Colon (tissue), 2 donors: ENCODE measurements at regions not wholly inside any gene's neighbourhood (a gene's known extent, or its start where the extent isn't known, plus 50 kb on each side); places are given as distances from the start of the nearest gene placed in this dataset.
"Not testable (repeated sequence)": the region's sequence is repeated elsewhere in the genome, so short reads cannot be mapped to it uniquely, and the experiment has no call there.

Source experiments
- FAIRE-seq: peaks from 2 replicates; lab custom pipeline; 2012; peaks lifted over from hg19 to GRCh38; lab: Jason Lieb, UNC
- donor health status: control.
- donor health status: control.

DNA sequence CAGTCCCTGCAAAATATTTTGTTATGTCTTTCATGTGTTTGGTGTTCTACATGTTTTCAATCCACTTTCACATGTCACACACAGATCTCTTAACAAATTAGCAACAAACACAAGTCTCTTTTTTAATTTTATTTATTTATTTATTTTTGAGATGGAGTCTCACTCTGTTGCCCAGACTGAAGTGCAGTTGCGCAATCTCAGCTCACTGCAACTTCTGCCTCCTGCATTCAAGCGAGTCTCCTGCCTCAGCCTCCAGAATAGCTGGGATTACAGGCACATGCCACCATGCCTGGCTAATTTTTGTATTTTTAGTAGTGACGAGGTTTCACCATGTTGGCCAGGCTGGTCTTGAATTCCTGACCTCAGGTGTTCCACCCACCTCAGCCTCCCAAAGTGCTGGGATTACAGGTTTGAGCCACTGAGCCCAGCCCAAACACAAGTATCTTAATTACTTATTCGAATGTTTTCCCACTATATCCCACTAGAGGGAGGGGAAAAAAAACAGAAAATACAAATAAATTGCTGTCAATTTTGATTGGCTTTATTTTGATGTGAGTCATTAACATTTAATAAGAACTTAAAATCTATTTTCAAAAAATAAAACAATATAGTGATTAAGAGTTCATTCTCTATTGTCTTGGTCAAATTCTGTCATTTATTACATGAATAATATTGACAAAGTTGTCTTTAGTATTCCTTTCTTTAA lies 1641.0 kb upstream of the CELF4 start:
- not testable (repeated sequence) for FAIRE-seq

GRCh38 chr18:39205565-39206195 lies 1640.1 kb upstream of the CELF4 start:
- no peak for FAIRE-seq

- no peak for FAIRE-seq
Measured at GRCh38 chr18:39200153-39200552, 1634.6 kb upstream of the CELF4 start.

- FAIRE-seq: no peak
Measured at GRCh38 chr18:39199231-39199855, 1633.7 kb upstream of the CELF4 start.

DNA sequence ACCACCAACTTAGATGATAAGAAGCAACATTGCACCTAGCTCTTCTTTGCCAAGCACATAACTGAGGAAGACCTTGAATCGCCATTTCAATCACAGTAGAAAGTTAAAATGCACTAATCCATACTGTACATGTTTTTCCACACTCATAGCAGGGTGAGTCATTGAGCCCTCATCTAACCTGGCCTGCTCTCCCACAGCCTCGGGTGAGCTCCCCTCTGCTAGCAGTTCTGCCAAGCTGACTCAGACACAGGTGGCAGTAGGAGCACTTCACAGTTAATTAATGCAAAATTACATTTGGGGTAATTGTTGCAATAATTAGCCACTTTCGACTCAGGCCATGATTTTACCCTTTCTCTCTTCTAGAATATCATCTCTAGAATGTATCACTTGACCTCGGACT lies 1632.8 kb upstream of the CELF4 start:
- no peak for FAIRE-seq

GRCh38 chr18:39191931-39192330 lies 1626.3 kb upstream of the CELF4 start:
- FAIRE-seq: no peak

- no peak for FAIRE-seq
Measured at GRCh38 chr18:39191058-39191457, 1625.5 kb upstream of the CELF4 start.

- FAIRE-seq: no peak
Measured at GRCh38 chr18:39190508-39190907, 1624.9 kb upstream of the CELF4 start.

DNA sequence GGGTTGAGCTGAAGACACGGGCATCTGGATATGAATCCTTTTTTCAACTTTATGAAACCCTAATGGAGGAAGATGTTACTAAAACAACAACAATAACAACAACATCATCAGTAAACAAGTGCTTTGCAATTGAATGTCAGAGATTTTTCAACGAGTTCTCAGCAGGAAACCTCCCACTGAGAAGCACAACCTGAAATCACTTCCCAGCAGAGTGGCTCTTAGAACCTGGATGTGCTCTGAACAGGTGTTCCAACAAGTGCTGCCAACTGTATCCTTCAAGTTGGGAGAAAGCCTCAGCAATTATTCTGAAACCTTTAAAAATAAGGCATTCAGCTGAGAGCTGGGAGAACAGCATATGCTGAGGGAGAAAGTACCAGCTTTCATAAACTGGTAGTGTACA lies 1622.7 kb upstream of the CELF4 start:
- FAIRE-seq: no peak

- no peak for FAIRE-seq
Measured at GRCh38 chr18:39186008-39186407, 1620.4 kb upstream of the CELF4 start.

DNA sequence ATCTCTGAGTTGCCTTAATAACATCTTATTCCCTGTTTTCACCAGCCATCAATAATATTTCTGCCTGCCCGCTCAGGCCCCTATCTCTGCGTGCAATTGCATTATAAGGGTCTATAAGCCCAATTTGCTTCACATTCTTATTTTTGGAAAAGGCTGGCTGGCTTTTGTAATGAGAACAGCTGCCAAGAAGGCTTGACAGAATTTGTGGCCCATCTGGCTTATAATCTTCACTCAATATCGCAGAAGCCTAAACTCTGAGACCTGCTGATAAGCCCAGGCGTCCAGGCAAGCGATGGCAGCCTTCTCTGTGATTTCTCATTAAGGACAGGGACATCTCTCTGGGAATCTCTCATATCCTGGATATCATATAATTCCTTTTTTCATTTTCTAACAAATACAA lies 1618.6 kb upstream of the CELF4 start:
- no peak for FAIRE-seq

DNA sequence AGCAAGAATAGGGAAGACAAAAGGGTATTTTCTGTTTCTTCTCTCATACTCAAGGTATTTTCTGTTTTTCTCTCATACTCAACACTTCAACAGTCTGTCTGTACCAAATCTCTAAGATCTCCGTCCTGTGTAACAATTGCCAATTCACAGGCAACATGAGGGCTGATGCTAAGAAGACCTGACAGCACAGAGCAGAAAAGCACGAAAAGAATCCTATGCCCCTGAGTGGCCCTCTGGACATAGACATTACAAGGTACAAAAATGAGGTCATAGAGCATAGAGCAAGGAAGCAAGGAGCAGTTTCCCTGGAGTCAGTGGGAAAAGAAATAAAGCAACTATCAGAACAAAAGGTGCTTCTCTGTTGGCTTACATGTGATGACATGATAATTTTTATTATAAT lies 1612.6 kb upstream of the CELF4 start:
- no peak for FAIRE-seq

DNA sequence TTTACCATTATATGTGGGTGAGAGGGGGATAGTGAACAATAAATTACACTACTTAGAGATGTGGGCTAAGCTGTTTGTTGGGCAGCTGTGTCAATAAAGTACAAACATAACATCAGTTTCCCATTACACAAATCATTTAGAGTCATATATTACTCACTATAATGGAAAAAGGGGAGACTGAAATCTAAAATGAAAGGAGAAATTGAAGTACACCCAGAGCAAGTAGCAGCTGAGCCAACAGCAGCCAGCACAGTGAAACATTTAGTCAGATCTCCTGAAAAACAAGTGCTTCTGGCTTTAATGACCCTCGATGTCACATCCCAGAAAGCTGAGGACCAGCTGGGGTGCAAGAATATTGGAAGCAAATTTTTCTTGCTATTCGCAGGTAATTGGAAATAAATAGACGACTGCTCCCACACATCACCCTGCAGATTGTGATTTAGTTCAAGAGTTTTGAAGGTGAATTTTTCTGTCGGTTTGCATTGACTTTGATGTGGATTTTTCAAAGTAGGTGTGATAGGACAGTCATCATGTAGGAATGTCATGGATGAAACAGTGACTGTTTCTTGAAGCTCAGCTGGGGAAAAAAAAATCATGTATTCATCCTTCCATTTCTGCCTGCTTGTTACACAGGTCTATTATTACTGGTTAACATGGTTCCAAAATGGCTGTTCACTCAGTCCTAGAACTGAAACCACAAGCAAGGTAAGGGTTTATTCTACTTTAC lies 1607.3 kb upstream of the CELF4 start:
- no peak for FAIRE-seq

GRCh38 chr18:39168723-39169122 lies 1603.1 kb upstream of the CELF4 start:
- no peak for FAIRE-seq

DNA sequence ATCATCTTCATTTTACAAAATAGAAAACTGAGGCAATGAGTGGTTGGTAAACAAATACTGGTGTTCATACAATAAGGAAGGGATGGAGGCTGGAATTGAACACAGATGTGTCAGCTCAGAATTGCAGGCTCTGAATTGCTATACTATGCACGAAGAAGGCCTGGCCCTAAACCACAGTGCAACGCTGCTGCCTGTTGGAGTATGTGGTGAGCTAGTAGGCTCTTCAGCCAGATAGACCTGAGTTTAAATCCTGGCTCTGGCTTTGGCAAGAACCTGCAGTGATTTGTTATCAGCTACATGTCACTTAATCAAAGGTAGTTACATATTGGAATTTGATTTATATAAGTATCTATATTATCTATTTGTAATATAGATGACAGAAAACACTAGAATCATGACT lies 1602.4 kb upstream of the CELF4 start:
- FAIRE-seq: no peak

- no peak for FAIRE-seq
Measured at GRCh38 chr18:39166776-39167175, 1601.2 kb upstream of the CELF4 start.

- FAIRE-seq: no peak
Measured at GRCh38 chr18:39162013-39162827, 1596.6 kb upstream of the CELF4 start.

GRCh38 chr18:39149211-39149806 lies 1583.7 kb upstream of the CELF4 start:
- FAIRE-seq: no peak

GRCh38 chr18:39134255-39134654 lies 1568.7 kb upstream of the CELF4 start:
- FAIRE-seq: no peak

DNA sequence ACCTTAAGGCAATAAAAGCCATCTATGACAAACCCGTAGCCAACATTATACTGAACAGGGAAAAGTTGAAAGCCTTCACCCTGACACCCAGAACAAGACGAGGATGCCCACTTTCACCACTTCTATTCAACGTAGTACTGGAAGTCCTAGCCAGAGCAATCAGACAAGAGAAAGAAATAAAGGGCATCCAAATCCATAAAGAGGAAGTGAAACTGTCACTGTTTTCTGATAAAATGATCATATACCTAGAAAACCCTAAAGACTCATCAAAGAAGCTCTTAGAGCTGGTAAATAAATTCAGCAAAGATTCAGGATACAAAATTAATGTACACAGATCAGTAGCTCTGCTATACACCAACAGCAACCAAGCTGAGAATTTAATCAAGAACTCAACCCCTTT lies 1561.9 kb upstream of the CELF4 start:
- FAIRE-seq: not testable (repeated sequence)

DNA sequence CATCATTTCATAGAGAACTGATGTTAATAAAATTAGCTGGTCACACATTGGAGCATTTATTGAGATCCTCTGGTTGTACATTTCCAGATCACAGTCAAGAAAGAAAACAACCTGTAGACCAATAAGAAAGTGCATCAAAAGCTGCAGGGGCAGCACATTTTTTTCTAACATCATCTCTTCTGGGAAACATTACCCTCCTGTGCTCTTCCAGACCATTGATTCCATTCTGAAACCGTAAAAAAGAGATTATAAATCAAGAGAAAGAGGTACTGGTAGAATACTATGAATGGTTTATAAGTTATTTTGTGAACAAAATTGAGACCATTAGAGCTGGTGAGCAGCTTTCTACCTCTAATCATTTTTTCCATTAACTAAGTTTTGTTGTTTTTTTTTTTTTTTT lies 1548.2 kb upstream of the CELF4 start:
- no peak for FAIRE-seq

GRCh38 chr18:39105104-39105503 lies 1539.5 kb upstream of the CELF4 start:
- FAIRE-seq: no peak
